NCI-H2107 treated with DMSO at 0.1 percent for 48 hours (cell line): ENCODE measurements at regions not wholly inside any gene's neighbourhood (a gene's known extent, or its start where the extent isn't known, plus 50 kb on each side); places are given as distances from the start of the nearest gene placed in this dataset.

Experiments used
- DNase-seq: peaks from one replicate; lab custom pipeline; 2025; ENCODE audit not compliant: unreplicated experiment; lab: John Stamatoyannopoulos, UW

DNA sequence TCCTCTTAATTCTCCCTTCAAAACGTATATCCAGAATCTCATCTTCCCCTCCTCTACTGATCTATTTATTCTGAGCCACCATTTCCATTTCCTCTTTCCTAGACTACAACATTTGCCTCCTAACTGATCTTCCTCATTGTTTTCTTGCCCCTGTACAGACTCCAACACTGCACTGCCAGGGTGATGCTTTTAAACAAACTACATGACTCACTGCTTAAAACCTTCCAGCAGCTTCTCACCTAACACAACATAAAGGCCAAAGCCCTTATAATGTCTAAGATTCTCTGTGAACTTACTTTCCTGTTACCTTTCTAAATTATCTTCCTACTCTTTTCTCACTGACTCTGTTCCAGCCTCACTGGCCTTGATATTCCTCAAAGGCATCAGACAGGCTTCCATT lies 161.0 kb upstream of the HS3ST1 start:
- no peak for DNase-seq

DNA sequence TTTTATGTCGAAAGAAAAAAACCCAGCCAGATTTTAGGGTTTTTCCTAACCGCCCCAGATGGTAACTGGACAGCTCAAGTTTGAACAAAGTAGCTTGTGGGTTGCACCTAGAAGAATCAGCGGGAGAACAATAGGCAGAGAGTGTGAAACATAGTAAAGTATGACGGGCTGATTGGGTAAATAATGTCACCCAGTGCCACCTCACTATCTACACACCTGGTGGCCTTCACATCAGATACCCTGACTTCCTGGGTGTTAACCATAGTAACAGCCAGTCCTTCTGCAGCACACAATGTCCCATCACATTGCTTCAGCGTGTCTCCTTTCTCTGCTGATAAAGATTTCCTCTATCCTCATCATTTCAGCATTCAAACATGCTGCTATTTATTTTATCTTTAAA lies 159.1 kb upstream of the HS3ST1 start:
- no peak for DNase-seq

DNA sequence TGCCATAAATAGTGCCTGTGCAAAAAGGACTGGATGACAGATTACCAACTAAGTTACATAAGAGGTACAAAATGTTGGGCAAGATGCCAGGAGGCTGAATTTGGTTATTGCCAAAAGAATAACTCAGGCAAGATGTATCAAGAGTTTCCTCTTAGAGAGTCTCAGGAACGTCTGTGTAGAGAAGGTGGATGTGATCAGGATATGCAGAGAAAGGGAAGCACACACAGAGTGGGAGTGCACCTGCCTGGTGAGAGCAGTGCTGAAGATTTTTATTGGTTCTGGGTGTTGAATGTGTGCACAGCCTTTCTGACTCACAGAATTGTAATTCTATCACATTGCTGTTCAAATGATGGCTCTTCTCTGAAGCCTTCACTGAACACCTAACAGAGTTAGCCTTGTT lies 156.8 kb upstream of the HS3ST1 start:
- DNase-seq: peak; percentile 64

DNA sequence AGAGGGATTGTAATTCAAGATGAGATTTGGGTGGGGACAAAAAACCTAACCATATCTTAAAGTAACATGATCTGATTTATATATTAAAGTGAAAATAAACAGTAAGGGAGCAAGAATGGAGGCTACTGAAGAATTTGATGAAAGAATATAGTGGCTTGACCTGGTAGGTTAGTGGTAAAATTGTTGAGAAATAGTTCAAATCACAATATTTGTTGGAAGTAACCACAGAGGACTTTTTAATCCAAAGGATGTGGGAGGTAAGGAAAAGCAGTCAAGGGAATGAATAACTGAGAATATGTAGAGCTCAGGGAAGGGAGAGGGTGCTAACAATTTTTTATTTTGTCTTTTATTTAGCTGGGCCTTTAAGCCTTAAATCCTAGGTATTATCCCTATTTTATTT lies 139.8 kb upstream of the HS3ST1 start:
- DNase-seq: no peak

DNA sequence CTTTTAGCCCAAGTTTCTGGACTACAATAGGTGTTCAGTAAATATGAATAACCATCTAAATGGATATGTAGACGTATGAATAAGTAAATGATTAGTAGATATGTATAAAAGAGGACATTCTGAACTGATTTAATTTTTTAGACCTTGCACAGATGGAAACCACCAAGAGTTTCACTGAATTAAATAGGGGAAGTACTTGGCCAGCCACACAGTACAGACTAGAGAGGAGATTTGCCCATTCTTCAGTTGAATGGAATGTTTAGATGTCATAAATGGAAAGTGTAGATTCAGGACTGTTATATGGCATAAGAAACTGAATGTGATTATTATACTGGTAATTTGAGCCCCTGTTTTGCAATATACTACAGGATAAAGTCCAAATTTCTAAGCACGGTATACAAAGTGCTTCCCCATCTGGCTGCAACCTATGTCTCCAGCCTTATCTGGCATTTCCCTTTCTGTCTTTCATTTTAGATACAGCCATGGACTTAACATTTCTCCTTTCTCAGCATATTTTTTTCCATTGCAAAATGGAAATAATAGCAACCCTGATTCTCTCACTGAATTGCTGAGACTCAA lies 137.8 kb upstream of the HS3ST1 start:
- no peak for DNase-seq

DNA sequence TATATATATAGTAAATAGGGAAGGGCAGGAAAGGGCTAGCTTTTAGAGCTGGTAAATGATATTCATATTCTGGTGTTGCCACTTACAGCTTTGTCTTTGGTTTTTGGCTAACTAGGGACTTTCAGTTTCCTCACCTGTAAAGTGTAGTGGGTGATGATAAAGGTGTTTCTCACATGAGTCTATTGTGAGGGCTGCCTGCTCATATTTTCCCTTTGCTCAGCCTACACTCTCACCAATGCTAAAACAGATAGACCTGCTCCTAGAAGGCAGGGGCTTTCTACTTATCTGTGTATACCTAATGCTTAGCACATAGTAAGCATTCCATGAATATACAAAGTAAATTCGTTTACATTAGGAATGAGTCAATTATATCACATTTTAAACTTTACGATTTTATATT lies 137.2 kb upstream of the HS3ST1 start:
- no peak for DNase-seq

DNA sequence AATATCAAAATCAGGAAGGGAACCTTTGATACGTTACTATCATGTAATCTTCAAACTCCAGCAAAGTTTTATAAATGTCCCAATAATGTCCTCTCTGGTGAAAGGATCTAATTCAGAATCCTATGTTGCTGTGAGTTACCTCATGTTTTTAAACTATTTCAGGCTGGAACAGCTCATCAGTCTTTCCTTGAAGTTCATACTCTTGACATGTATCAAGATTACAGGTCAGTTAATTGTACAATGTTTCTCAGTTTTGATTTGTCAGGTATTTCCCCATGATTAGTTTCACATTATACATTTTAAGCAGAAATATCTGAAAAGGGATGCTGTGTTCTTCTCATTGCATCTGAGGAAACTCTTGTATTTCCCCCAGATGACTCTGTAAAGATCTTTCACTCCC lies 136.5 kb upstream of the HS3ST1 start:
- DNase-seq: no peak

DNA sequence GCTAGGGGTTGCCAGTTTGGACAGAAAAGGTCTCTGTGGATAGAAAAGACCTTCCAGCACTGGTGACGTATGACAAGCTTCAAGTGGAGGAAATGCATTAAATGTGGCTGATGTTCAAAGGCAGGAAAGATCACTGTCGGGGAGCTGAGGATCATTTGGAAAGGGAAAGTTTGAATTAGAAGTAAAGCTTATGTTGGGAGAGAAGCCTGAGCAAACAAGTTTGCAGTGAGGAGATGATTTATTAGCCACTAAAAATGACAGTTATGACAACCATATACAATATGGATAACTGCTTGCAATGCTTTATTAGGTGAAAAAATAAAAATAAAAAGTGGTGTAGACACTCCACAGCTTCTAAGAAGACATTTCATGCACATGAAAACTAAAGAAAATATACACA lies 135.3 kb upstream of the HS3ST1 start:
- DNase-seq: no peak

DNA sequence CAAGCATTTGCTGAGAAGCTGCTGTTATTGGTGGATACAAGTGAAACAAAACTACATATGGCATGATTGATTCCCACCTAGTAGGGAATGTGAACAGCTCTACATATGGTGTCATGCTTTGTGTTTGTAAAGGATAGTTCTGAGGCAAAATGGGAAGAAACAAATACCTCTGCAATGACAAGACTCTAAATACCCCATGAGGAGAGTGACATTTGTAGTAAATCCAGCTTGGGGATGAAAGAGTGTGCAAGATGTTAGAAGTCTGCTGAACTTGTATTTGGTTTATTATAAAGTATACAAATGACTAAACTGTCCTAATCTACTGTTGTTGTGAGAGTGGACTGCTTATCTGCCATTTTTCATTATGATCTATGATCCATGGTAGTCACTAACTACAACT lies 120.8 kb upstream of the HS3ST1 start:
- DNase-seq: no peak

DNA sequence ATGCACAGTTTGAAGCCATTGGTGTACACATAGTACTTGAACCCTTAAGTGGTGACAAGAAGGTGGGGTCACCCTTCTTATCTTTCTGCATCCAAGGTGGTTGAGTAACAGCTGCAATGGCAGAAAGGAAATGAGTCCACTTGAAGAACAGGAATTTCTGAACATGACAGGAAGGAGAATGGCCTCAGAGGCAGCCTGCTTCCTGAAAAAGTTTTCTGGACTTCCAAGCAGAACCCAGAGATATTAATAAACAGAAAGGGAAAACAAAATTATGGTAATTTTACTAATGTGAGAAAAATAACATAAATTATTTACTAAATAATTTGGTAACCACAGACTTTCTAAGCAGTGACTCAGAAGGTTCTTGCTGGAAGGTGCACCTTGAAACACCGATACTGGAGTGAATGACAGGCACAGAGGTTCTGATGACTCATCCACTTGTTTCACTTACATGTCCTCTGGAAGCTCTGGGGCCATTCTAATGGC lies 119.9 kb upstream of the HS3ST1 start:
- no peak for DNase-seq

DNA sequence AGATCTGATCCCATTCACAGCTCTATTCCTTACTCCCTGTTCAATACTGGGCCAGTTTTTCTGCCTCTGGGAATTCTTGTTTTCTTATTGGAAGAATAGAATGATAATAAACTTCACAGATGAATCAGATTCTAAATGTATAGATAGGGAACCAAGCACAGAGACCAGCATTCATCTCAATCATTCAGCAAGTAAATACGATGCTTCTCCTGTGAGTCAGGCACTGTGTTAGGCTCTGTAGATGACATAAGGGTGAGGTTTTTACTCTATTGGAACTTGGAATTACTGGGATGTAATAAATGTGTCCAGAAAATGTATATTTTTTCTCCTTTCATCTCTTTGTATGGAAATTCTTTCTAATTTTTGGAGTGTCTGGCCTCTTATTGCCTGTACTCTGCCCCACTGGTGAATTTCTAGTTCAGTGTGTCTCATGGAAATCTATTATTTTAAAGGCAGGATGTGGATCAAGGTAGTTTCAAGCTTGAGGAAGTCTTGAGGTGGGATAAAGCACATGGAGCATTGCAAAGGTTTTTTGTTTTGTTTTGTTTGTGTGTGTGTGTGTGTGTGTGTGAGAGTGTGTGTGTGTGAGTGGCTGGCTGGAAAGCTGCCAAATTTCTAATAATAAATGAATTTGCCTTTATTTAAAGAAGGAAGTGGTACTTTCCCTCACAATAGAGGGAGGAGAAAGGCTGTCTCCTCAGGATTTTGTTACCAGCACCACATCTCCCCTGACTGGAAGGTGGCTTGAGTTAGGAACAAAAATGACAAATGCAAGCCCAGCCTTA lies 117.9 kb upstream of the HS3ST1 start:
- DNase-seq: no peak

DNA sequence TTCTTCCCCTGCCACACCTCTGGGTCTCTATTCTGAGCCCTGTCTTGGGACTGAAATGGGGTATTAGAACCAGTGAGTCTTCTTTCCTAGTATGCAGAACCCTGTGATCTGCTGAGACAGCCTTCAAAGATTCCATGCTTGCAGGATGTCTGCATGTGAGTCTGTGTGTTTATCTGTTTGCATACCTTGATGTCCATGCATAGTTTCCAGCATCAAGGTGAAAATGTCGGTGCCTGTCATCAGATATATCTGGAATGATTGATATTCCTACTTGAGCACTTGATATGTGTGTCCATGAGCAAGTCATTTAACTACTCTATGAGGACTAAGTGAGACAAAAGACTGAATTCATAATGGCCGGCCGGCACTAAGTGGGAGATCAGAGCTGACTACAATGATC lies 117.0 kb upstream of the HS3ST1 start:
- DNase-seq: no peak

DNA sequence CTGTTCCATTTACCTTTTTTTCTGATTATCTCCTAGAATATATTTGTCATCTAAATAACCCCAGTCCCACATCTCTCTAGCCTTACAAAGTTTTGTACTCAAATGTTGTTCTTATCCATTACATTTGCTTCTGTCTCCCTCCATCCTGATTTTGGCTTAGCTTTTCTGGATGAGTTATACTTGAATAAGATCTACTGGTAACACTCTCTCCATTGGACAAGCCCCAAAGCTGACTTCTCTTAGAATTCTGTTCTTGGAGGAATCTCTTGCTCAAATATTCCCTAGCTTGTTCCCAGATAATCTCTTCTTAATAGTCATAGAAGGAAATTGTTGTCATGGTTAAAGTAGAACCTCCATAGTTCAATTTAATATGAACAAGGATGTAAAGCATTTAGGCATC lies 115.5 kb upstream of the HS3ST1 start:
- no peak for DNase-seq

DNA sequence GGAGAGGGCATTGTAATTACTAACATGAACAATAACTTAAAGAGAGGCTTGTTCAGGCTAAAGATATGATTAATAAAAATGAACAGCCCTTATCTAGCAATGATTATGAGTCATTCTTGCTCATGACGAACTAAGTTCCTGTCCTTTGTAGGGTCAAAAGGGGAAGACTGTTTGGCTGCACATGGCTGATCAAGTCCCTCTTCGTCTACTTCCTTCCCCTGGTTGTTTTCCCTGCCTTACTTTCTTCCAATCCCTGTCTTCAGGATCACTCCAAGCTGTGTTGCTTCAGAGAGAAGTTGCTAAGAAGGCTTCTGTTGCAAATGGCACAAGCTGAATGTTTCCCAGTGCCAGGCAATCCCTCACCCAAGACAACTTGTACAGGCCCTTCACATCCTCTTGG lies 115.0 kb upstream of the HS3ST1 start:
- no peak for DNase-seq

DNA sequence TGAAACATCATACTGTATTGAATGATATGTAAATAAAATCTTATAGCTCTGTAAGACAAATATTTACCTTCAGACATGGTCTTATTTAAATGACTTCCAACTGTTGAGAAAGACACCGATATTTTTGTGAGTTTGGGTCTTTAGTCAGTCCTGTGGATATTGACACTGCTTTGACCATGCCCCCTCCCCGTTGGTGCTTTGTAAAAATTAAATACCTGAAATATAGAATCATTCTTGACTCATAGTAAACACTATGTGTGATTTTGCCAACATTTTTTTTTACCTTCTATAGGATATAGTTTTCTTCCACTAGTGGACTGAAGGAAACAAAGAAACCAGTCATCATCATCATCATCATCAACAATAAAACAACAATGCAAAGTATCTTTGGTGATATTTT lies 114.3 kb upstream of the HS3ST1 start:
- no peak for DNase-seq

DNA sequence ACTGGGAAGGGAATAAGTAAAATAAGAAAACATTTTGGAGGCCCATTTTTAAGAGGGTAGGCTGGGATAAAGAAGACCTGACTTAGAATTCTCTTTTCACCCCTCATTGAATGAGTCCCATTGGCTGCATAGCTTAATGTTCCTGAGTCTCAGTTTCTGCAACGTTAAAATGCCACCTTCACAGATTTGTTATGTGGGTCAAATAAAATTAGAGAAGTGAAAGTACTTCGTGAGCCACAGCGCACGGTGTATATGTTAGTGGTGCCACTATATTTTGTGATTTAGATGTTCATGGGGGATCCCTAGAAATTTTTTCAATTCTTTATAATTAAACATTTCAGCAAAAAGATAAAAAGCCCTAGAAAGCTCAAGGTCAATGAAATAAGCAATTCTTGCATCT lies 109.2 kb upstream of the HS3ST1 start:
- DNase-seq: no peak

DNA sequence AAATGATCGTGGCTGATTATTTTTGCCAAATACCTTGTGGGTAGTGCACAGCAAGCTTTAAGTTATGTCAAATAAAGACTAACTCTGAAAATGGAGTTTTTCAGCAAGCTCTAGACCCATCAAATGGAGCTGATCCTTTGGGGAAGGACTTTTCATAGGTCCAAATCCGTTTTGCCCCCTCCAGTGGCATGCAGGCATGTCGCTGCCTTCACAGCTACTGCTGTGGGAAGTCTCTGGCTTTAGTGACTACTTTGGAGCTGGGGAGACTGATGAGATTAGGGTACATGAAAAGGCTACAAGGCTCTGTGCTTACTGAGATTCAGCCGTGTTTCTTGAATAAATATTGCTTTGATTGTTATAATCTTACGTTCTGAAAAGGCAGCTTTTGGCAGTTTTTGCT lies 106.6 kb upstream of the HS3ST1 start:
- no peak for DNase-seq

DNA sequence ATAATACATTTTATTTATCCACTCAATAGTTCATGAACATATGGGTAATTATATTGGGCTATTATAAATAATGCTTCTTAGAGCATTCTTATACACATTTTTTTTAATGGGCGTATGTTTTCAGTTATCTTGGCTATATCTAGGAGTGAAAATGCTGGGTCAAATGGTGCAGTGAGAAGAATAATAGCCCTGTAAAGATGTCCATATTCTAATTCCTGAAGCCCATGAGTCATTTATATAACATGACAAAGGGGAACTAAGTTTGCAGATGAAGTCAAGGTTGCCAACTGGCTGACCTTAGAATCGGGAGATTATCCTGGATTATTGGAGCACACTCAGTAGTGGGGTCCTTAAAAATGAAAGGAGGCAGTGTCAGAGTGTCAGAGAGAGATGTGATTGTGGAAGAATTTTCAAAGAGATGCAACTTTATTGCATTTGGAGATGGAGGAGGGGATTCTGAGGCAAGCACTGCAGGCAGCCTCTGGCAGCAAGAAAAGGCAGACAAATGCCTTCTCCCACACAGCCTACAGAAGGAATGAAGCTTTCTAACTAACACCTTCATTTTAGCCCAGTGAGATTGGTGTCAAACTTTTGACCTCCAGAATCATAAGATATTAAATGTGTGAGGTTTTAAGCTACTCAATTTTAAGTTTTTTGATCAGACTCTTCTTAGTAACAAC lies 106.1 kb upstream of the HS3ST1 start:
- DNase-seq: no peak

DNA sequence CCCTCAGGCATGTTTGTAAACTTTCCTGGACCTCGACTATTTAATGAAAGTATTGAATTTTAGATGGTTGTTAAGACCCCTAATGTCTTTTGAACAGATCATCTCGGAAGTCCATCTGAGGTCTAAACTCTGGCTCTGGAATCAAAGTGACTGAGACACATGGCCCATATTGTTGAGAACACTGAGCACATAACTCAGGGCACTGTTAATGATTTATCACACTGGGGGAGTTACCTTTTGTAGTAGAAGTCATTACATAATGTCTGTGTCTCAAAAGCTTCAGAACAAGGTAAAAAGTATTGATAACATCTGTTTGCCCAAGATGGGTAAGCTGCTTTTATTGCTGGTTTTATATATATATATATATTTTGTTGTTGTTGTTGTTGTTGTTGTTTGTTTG lies 103.4 kb upstream of the HS3ST1 start:
- DNase-seq: no peak

DNA sequence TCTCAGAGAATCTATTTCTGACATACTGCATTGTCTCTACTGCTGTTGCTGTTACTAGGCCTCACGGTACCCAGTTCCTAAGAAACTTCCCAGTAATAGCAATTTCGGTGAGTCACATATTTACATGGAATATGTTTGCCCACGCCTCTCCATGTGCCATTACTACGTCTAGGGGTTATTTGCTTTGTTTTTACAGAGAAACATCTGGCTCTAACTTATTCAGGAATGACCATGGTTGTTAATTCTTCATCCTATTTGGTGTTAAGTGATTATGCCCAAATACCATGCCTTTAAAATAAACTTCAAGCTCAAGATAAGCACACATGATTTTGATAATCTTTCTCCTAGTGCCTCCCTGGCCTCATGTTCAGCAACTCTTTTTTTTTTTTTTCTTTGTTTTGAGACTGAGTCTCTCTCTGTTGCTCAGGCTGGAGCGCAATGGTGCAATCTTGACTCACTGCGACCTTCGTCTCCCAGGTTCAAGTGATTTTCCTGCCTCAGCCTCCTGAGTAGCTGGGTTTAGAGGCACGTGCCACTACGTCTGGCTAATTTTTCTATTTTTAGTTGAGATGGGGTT lies 101.0 kb upstream of the HS3ST1 start:
- no peak for DNase-seq

DNA sequence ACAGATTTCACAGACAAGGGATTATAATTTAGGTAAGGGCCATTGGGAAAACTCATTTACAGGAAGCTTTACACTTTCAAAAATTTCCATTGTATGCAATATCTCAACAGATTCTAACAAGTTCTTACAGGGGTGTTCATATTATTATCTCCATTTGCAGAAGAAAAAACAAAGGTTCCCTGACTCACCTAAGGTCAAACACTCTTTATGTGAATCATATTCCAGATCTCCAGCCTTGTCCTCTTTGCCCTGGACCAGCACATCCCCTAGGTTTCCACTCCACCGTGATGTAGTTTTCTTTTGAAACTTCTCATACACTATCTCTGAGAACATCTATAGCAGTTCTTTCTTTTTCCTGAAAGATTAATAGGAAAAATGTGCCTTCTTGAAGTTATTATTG lies 96.4 kb upstream of the HS3ST1 start:
- no peak for DNase-seq

DNA sequence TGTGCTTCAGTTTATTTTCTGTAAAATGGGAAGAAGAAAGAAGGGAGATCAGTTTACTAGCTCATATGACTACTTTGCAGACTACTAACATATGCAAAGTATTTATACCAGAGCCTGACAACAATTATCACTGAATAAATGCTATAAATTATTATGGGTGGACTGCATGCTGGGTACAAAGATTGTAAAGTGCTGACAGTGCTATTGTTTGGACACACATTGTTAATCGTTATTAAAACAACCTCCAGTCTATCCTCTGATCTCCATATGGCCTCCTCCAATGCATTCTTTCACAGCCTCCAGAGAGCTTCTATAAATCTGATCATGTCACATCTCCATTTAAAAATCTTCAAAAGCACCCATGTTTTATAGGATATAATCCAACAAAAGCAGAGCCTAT lies 90.1 kb upstream of the HS3ST1 start:
- DNase-seq: no peak
